GM18907 (cell line): ENCODE measurements at regions not wholly inside any gene's neighbourhood (a gene's known extent, or its start where the extent isn't known, plus 50 kb on each side); places are given as distances from the start of the nearest gene placed in this dataset.
"Not testable (repeated sequence)": the region's sequence is repeated elsewhere in the genome, so short reads cannot be mapped to it uniquely, and the experiment has no call there.

Source experiments
- ATAC-seq: cut with Tn5 transposase; IDR thresholded peaks from one replicate; pipeline ENCODE4 v1.9.1; 2021; ENCODE audit warnings: mild to moderate bottlenecking, moderate library complexity; ENCODE audit not compliant: unreplicated experiment

DNA sequence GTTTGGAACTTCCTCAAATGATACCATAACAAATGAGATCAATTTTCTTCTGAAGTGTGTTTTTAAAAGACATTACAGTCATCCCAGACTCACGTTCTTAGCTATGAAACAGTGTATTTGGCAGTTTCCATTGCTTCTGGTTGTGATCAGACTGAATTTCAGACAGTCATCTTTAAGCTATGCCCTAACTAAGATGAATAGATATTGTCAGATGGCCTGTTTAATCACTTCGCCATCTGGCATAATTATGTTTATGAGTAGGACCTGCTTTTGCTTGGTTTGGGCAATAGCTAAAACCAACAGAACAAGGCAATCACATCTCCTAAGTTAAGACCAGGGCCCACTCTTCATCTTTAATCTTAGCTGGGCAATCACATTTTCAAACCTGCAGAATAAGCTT is 313.1 kb downstream of the SV2B start:
- no peak for ATAC-seq

DNA sequence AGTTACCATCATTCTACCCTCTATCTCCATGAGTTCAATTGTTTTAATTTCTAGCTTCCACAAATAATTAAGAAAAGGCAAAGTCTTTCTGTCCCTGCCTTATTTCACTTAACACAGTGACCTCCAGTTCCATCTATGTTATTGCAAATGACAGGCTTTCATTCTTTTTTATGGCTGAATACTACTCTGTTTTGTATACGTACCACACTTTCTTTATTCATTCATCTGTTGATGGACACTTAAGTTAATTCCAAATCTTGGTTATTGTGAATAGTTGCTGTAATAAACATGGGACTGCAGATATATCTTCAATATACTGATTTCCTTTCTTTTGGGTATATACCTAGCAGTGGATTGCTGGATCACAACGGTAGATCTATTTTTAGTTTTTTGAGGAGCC is 314.1 kb downstream of the SV2B start:
- no peak for ATAC-seq

DNA sequence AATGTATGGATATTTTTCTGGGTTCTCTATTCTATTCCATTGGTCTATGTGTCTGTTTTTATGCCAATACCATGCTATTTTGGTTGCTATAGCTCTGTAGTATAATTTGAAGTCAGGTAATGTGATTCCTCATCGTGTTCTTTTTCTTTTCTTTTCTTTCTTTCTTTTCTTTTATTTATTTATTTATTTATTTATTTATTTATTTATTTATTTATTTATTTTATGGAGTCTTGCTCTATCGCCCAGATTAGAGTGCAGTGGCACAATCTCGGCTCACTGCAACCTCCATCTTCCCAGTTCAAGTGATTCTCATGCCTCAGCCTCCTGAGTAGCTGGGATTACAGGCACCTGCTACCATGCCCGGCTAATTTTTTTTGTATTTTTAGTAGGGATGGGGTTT is 315.2 kb downstream of the SV2B start:
- not testable (repeated sequence) for ATAC-seq

DNA sequence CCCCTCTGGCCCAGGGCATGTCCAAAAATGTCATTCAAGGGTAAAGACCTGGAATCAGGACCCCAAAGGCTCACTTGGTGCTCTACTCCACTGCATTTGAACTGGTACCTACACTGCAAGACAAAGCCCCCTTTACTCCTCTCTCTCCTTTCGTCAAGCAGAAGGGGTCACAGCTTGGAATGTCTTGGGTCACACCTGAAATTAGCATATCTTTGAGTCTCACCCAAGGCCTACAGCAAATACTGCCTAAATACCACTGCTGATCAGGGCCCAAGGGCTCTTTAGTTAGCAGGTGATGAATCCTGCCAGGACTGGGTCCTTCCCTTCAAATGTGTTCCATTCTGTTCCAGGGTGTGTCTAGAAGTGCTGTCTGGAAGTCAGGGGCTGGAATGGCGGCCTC is 320.6 kb downstream of the SV2B start:
- no peak for ATAC-seq

DNA sequence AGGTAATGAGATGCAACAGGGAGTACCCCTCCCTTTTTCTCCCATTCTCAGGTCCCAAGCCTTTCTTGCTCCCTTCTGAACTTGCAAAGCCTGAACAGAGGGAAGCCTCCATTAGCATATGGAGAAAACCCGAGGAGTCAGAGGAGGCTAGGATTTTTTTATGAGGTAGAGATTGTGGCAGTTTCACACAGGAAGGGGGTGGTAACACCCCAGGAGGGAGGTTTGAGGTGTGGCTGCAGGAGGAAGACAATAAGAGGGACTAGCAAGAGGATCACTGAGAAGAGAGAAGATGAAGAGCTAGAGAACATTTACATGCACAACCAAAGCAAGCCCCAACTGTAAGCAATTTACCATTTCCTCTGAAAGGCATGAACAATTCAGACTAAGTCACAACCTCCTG is 322.7 kb downstream of the SV2B start:
- ATAC-seq, result no peak

DNA sequence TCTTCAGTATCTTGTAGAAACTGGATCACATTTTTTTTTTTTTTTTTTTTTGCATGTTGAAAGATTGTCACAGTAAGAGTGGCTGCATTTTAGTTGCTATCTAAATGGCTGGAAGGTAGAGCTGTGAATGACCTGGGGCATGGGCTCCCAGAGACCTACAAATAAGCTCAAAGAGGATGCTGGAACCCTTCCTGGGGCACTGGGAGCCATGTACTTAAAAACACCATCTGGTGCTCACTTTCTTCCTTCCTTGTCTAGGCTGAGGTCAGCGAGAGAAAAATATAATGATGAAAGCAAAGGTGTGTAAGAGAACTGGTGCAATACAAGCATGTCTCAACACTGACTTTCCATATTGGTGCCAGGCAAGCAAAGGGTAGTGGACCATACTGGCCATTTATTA is 323.9 kb downstream of the SV2B start:
- no peak for ATAC-seq

DNA sequence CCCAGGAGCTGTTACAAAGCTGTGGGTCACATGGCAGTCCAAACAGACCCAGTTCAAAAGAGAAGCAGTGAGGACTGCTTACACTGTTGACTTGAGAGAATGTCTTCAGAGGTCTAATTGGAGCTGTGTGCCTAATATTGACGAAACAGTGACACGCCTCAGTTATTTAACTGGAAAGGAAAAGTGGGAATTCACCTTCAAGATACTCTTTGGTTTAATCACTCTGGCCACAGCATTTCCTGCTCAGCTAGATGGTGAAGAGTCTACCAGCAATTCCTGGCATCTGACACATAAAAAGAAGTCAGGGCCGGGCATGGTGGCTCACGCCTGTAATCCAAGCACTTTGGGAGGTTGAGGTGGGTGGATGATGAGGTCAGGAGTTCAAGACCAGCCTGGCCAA is 326.4 kb downstream of the SV2B start:
- no peak for ATAC-seq

DNA sequence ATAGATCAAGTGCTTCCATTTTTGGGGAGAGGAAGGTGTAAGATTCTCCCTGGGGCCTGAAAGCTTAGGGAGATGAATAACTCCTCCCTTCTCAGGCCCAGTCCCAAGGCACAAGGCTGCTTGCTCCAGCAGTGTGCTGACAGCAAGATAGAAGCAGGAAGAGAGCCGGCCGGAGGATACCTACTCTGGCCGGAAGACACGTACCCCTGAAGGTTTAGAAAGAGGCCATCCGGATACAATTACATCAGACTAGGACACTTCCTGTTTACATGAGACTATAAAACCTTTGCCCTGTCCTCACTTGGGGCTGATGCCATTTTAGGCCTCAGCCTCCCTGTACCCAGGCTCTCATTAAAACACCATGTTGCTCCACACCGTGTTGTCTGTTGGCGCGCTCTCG is 329.9 kb downstream of the SV2B start:
- ATAC-seq, result no peak

DNA sequence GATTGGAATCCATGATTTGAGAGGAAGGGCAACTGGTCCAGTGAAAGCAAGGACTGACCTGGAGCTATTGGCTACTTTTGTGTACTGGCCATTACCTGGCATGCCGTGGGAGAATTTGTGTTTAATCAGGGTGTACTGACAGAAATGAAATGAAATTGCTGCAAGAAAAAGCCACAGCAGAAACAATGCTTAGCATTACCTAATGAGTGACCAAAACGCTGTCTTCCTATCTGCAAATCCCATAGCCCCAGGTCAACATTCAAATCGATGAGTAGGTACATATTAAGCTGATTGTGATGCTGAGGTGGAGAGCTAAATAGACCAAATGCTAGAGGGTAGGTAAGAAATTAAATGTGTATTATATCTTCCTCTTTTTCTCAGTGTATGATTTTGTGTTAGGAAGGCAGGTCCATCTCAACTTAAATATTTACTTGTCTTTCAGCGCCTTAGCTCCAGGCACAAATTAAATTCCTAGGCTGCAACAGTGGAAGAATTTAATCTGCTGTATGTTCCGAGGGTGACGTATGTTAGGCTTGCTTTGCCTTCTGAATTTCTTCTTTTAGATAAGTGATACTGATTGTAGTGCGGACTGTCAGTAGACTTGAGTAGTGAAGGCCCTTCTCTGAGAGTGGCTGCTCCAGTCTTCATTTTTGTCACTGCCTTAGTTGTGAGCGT is 331.1 kb downstream of the SV2B start:
- no peak for ATAC-seq

DNA sequence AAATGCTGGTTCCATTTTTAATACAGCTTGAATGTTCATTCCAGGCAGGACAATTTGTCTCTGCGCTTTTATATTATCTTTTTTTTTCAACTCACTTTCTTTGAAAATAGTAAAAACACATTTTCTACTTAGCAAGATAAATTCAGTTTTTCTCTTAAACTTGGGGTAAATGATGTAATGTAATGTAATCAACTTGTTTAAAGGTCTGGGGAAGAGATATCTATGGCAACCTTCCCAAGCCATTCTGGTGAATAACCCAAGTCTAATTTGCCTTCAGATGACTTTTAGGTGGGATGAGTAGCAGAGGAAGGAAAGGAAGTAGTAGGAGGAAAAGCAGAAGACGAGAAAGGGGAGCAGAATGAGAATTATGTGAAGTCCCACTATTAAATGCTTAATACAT is 335.1 kb downstream of the SV2B start:
- no peak for ATAC-seq

DNA sequence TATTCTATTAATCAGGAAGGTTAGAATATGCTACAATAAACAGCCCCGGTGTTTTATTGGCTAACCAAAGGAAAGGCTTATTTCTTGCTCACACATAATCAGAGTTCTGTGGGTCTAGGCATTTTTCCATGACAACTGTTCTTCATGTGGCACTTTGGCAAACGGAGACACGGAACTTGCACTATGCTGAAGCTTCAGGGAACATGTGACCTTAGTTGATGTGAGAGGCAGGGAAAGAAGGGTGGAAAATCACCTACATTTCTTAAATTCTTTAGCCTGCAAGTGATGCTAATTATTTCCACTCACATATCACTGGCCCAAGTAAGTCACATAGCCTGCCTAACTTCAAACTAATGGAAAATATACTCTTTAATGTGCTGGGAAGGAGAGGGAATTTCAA is 344.6 kb downstream of the SV2B start:
- ATAC-seq, result no peak

DNA sequence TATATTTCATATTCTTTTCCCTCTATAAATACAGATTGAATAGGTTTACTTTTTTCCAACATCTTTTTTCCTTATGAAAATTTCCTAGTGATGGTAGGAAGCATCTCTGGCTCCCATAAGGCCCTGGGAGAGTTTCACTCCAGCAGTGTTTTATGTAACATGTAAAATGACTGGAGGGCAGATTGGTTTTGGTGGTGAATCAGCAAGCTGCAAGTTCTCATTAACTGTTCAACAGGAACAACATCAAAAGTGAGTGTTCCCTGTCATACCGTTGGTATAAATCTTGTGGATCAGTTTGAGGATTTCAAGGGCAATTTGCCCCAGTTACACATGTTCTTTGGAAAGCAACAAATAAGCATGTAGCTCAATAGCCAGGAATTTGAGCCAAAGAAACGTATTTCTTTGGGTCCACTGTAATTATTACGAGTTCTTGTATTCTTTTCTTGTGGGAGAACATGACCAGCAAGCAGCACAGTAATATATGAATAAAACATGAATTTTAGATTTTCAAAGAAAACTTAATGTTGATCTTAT is 345.7 kb downstream of the SV2B start:
- no peak for ATAC-seq

DNA sequence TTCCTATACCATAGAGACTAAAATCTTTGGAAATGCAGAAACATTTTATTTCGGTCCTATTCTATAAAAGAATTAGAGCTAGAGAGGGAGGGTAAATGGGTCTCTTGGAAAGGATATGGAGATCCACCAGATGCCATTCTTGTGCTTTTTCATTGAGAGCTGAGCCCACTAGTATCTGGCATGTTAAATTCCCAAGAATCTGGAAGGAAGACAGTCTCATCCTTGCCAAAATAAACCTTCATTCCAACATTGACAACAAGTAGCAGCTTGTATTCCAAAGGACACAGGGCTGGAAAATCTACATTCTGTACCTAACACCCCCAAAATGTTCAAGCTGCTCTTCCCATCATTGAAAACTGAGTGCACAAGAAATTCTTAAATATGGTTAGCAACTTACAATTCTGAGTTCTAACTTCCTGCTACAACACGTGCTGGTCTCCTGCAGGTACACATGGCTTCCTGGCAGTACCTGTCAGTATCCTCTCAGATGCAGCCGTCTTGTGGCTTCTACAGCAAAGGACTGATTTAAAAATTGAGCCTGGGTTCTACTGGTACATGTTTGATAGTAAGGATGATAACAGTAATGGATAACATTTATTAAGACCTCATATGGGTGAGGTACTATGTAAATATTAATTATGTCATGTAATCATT is 348.1 kb downstream of the SV2B start:
- no peak for ATAC-seq

DNA sequence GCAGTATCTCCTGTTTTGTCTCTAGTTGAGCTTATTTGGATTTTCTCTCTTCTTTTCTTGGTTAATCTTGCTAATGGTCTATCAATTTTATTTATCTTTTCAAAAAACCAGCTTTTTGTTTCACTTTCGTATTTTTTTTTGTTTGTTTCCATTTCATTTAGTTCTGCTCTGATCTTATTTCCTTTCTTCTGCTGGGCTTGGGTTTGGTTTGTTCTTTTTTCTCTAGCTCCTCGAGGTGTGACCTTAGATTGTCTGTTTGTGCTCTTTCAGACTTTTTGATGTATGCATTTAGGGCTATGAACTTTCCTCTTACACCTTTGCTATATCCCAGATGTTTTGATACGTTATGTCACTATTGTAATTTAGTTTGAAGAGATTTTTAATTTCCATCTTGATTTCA is 353.3 kb downstream of the SV2B start:
- ATAC-seq, result not testable (repeated sequence)

DNA sequence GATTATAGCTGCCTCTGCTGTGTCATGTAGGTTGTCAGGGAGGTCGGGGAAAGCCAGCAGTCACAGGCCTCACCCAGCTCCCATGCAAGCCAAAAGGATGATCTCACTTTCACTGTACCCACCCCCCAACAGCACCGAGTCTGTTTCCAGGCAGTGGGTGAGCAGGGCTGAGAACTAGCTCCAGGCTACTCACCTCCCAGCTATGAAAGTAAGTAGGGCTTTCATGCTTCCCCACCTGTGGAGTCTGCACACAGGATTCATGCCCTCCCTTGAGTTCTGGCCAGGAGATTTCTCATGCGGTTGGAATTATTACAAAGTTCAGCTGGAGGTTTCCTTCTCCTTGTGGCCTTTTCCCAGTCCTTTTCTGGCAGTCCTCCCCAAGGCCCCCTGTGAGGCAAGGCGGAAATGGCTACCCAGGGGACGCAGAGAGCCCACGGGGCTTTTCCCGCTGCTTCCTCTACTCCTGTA is 356.2 kb downstream of the SV2B start:
- ATAC-seq, result no peak

DNA sequence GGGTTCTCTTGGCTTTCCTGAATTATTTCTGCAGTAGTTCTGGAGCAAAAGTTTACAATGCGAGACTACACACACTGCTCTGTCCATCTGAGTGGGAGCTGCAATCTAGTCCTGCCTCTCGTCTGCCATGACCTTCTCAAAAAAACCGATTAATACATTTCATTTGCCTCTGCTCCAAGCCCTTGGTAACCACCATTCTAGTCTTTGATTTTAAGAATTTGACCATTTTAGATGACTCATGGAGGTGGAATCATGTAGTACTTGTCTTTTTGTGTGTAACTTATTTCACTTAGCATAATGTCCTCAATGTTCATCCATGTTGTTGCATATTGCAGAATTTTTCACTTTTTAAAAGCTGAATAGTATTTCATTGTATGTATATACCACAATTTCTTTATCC is 356.9 kb downstream of the SV2B start:
- ATAC-seq, result no peak

DNA sequence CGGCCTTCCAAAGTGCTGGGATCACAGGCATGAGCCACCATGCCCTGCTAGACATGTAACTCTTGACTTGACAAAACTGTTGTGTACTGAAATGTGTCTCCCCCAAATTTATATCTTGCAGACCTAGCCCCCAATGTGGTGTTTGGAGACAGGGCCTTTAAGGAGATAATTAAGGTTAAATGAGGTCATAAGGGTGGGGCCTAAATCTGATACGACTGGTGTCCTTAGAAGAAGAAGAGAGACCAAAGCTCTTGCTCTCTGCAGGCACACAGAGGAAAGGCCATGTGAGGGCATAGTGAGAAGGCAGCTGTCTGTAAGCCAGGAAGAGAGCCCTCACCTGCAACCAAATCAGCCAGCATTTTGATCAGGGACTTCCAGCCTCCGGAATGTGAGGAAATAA is 361.3 kb downstream of the SV2B start:
- ATAC-seq, result no peak

DNA sequence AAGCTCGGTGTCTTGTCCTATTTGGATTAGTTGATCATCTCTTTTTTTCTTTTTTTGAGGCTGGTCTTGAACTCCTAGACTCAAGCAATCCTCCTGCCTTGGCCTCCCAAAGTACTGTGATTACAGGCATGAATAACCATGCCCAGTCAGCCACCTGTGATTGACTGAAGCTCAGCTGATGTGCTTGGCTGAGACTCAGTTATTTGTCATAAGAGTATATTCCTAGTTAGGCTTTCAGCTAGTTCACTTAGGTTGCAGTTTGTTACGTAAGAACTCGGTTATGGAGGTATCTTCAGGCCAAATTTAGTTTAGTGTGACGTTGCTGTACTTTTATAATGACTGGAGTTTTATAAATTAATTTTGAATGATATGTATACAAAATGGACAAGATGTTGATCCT is 365.0 kb downstream of the SV2B start:
- ATAC-seq, result no peak

DNA sequence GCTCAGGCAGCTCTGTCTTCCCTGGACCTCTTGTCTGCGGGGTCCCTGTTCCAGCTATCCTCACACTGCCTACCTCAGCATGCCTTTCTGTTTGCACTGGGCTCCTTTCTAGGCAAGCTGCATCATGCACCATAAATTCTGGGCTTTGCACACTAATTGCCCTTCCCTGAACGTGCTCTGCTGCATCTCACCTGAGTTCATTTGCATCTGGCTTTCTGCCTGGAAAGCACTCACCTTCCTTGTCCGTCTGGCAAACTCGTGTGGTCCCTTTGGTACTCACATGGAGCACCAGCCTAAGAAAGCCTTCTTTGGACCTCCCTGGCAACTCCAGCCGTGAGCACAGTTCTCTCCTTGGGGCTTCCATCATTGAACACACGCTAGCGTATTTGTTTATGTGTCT is 365.6 kb downstream of the SV2B start:
- no peak for ATAC-seq

DNA sequence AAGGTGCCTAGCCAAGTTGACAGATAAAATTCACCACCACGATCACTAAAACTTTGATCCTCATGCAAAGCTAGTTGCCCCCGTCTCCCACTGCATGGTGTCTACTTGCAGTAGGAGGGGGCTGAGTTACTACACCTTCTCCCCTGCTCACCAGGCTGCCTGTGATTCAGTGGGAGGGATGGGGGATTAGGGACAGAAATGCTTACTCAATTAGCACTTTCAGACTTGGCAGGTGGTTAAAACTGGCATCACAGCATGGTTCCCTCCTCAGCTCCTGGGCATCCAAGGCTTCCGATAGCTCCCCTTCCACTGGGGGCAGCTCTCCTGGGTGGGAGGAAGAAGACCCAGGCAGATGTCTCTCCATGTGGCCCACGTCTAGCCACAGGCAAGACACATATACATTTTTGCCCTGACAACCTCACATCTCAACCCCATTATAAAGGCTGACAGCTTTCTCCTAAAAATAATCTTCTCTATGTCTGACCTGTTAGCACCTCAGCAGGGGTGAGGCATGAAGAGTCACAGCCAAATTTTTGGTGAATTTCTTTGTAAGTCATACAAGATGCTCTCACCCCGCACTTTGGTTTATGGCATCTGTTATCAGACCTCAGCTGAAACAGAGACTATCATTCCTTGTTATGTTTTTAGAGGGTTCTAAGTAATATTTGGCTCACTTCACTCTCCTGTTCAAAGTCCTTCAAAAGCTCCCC is 369.0 kb downstream of the SV2B start:
- ATAC-seq, result no peak

DNA sequence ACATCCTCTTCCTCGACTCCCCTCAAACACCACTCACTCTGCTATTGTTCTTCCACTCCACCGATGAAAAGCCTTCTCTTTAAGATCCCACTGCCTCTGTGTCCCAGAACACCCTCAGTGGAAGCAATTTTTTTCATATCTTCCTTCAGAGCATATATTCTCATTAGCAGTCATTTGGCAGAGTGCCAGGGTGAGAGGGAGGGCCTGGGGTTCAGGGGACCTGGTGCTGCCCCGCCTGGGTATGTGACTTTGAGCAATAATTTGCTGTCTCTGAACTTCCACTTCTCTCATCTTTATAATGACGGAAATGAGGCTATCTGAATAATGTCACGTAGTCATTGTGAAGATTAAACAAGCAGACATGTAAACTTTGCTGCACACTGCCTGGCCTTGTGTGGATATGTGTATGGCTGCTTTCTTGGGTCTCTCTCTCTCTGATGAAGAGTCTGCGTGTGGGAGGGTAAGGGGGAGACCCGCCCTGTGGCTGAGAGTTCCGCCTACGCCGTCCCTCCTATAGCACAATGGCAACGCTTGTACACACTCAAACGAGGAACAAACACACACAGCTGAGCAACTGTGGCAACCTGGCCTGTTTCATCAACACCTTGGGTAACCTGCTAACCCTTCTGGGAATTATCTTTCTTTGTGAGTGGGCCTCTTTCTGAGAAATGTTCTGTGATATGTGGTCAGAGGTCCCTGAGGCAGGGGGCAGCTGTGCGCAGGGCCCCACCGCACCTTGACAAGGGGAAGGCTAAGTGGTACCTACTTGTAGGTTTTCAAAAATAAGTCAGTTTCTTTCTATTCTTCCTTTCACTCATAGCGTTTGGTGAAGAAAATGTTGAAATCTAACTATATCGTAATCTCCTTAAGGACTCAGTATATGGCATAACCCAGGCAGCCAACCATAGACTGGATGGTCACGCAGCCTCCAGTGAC is 369.8 kb downstream of the SV2B start:
- ATAC-seq, result no peak
